ENCODE measurements at regions not wholly inside any gene's neighbourhood (a gene's known extent, or its start where the extent isn't known, plus 50 kb on each side); places are given as distances from the start of the nearest gene placed in this dataset.

DNA sequence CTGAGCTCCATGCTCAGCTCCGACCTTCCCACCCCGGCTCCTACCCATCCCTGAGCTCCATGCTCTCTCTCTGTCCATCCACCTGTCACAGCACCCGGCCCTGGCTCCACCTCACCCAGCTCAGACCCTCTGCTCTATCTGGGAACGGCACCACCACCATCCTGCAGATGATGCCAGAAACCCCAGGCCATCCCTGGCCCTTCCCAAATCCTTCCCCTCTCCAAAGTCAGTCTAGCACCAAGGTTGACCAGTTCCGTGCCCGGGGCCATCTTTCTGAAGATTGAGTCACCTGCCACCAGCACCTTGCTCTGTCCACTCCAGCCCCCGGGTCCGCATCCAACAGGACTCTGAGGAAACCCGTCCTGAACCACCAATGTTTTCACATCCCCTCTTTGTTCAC, 969.6 kb downstream of the BRD1 start:
- DNase-seq (ENCODE audit: low read depth): no peak
- TF ChIP-seq, protein P1, sequence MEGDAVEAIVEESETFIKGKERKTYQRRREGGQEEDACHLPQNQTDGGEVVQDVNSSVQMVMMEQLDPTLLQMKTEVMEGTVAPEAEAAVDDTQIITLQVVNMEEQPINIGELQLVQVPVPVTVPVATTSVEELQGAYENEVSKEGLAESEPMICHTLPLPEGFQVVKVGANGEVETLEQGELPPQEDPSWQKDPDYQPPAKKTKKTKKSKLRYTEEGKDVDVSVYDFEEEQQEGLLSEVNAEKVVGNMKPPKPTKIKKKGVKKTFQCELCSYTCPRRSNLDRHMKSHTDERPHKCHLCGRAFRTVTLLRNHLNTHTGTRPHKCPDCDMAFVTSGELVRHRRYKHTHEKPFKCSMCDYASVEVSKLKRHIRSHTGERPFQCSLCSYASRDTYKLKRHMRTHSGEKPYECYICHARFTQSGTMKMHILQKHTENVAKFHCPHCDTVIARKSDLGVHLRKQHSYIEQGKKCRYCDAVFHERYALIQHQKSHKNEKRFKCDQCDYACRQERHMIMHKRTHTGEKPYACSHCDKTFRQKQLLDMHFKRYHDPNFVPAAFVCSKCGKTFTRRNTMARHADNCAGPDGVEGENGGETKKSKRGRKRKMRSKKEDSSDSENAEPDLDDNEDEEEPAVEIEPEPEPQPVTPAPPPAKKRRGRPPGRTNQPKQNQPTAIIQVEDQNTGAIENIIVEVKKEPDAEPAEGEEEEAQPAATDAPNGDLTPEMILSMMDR (IDR thresholded peaks at IDR 0.05; ENCODE audit: control insufficient read depth, extremely low read depth, insufficient read depth): no peak
- no peak overlapping the region for H3K4me3 ChIP-seq (ENCODE audit: low read depth, low read length)

DNA sequence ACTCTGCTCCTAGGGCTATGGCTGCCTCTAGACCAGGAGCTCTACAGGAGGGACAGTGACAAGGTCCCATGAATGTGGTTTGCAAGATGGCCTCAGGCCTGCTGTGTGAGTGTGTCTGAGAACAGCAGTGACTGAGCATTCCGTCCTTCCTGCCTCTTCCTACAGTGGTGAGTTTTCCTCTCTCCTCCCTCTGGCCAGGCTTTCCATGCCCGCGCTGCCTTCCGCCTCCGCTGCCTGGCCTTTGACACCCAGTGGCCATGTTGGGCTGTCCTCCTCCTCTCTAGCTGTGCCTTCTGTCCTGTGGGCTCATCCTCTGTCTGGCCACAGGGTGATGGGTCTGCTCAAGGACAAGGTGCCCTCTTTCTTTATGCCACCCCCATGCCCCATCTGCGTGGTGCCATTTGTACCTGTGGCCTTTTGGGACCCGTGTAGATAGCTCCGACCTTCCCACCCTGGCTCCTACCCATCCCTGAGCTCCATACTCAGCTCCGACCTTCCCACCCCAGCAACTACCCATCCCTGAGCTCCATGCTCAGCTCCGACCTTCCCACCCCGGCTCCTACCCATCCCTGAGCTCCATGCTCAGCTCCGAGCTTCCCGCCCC, 970.4 kb downstream of the BRD1 start:
- TF ChIP-seq, protein P1 (IDR thresholded peaks at IDR 0.05; ENCODE audit: control insufficient read depth, extremely low read depth, insufficient read depth): no peak
- DNase-seq (ENCODE audit: low read depth): no peak
- no peak overlapping the region for H3K4me3 ChIP-seq (ENCODE audit: low read depth, low read length)

DNA sequence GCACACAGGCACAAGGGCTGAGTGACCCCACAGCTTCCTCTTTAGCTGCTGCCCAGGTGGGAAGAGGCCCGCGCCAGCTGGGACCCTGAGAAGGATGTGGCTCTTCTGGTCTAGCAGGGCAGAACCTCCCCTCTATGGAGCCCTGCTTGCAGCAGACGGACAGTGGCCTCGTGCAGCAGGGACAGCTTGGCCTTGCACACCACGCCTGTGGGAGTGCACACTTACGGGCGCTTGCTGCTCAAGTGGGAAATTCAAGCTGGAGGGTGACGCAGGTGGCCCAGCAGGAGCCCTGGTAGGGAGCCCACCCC, 971.4 kb downstream of the BRD1 start:
- H3K4me3 ChIP-seq (ENCODE audit: low read depth, low read length): no peak overlapping the region
- DNase-seq (ENCODE audit: low read depth): no peak
- TF ChIP-seq, protein P1 (IDR thresholded peaks at IDR 0.05; ENCODE audit: control insufficient read depth, extremely low read depth, insufficient read depth): no peak

DNA sequence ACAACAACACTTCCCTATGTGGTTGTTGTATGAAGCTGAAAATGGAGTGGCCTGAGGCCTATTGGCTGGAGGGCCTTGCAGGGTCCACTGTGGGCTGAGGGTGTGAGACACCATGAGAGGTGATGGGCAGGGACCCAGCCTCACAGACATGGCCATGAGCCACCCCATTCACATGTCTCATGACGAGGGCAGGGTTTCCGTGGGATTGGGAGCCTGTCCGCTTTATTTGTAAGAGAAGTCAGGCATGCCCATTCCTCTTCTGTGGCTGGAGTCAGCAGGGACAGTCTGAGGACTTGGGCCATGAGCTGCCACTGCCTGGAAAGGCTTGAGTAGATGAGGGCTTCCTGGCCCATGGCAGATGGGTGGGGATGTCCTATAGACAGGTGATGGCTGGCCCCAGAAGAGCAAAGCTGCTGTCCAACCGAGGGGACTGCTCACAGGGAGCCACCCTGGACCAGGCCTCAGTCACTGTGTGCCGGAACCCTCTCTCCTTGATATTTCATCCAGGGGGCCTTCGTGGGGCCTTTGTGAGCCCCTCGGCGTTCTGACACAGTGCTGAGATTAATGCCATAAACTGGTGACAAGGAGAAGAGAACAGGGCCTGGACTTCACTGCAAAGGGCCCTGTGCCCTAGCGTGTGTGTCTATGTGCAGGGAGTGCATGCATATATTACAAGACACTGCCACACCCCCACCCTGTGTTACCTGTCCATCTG, 971.9 kb downstream of the BRD1 start:
- TF ChIP-seq, protein P1 (IDR thresholded peaks at IDR 0.05; ENCODE audit: control insufficient read depth, extremely low read depth, insufficient read depth): no peak
- no peak overlapping the region for H3K4me3 ChIP-seq (ENCODE audit: low read depth, low read length)
- no peak for DNase-seq (ENCODE audit: low read depth)

DNA sequence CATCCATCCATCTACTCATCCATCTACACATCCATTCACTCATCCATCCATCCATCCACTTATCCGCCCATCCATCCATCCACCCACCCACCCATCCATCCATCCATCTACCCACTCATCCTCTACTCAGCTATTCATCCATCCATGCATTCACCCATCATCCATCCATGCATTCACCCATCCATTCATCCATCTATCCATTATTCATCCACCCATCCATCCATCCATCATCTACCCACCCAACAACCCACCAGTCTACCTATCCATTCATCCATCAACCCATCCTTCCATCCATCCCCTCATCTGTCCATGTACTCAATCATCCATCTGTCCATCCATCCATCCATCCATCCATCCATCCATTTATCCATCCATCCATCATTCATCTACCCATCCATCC, 972.7 kb downstream of the BRD1 start:
- TF ChIP-seq, protein P1 (IDR thresholded peaks at IDR 0.05; ENCODE audit: control insufficient read depth, extremely low read depth, insufficient read depth): no peak
- no peak overlapping the region for H3K4me3 ChIP-seq (ENCODE audit: low read depth, low read length)
- DNase-seq (ENCODE audit: low read depth): no peak

DNA sequence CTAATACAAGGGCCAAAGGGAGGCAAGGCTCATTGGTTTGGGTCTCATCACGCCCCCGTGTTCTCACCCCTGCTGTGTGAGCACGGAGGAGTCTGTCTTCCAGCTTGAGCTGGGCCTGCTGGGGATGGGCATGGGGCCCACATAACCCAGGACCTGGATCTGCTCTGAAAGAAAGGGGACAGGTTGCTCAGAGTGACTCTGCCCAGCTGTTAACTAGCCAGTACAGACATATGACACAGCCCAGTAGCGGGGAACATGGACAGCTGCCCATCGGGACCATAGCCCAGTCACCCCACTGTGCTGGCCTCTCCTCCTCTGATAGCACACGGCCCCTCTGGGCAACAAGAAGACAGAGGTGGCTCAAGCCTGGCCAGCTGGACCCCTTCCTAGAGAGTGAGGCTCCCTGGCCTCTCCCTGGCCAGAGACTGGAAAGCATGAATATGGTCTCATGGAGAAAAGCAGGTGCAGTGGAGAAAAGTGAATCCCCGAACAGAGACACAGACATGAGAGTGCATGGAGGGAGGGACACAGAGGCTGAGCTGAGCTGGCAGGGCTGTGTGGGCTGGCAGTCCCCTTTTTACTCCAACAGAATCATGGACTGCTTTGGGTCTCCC, 973.9 kb downstream of the BRD1 start:
- TF ChIP-seq, protein P1 (IDR thresholded peaks at IDR 0.05; ENCODE audit: control insufficient read depth, extremely low read depth, insufficient read depth): no peak
- H3K4me3 ChIP-seq (ENCODE audit: low read depth, low read length): no peak overlapping the region
- DNase-seq (ENCODE audit: low read depth): no peak
